SW480 (cell line): ENCODE measurements at regions not wholly inside any gene's neighbourhood (a gene's known extent, or its start where the extent isn't known, plus 50 kb on each side); places are given as distances from the start of the nearest gene placed in this dataset.
A peak's percentile ranks its signal among the peaks of the same experiment; 100 is the strongest.

Experiments
- DNase-seq: peaks from one replicate; pipeline ENCODE4 v3.0.0-alpha.2; 2016; ENCODE audit warnings: low spot score

- no peak for DNase-seq
These were observed 115.5 kb downstream of the PAPOLA start for GRCh38 chr14:96617635-96618034.

DNA sequence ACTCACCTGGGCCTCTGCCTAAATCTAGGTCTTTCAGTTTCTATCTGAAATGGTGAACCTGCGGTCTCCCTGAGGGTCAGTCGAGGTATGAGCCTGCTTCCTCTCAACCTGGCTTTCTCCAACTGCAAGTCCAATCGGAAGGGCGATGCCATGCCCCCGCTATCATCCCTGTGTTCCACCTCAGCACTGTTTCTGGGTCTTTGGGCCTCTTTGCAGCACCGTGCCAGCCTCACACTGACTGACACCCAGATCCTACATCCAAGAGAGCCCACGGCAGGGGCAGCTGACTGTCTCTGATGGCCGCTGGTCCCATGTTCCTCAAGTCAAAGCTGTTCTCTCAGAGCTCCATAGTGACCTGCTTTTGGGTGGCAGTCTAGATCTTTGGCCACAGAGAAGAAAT, 120.7 kb downstream of the PAPOLA start:
- no peak for DNase-seq

DNA sequence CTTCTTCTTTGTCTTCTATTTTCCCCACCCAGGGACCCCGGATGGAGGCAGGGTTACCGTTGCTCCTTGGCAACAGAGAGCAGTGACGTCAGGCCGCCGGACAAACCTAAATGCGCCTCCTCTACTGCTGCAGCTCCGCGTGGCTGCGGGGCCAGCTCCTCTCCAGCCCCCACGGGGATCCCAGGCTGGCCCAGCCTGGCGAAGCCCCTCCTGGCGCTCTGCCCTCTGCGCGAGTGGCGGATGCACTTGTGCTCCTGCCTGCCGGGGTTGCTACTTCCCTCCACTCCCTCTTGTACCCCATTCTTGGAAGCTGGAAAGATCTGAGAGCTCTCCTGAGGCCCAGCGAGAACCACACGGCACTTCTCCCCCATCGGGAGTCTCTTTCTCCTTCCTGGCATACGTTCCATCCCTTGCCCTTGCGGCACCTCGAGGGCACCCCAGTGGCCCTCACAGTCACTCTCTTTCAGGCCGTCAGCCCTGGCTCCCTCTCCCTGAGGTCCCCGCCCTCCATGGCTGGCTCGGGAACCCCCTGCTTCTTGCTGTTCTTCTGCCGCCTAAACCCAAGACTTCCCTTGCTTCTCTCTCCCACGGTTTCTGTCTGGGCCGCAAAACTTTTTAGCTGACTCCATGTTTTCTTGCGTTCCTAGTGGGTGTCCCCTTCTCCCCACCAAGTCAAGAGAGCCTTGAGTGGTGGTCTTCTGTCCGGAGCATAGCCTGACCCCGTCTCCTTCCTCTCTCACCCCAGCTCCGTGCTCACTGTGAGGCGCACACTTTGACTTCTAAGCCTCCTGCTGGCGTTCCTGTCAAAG, 121.7 kb downstream of the PAPOLA start:
- DNase-seq, result no peak

- DNase-seq, result no peak
These were observed 122.7 kb downstream of the PAPOLA start for GRCh38 chr14:96624661-96625425.

DNA sequence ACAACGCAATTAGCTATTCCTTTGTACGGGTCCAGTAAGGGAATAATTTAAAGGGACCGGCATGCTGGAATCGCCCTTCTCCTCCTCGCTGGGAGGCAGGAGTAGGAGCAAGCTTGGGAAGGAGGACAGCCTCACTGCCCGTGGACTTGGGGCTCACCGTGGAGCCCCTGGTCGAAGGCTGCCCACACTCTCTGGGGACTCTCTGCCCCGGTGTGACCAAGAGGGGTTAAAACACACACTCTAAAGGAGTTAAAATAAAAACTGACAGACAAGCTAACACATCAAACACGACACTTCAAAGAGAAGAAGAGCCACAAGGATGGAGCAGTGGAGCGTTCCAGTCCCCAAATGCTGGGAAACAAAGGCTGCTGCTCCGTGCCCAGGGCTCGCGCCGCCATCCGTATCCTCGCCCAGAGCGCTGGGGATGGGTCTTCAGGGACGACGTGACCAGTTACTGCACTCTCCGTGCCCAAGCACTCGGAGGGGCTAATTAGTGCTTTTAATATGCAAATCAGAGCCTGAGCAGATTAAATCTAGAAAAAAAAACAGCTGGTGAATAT, 123.3 kb downstream of the PAPOLA start:
- DNase-seq, result no peak

DNA sequence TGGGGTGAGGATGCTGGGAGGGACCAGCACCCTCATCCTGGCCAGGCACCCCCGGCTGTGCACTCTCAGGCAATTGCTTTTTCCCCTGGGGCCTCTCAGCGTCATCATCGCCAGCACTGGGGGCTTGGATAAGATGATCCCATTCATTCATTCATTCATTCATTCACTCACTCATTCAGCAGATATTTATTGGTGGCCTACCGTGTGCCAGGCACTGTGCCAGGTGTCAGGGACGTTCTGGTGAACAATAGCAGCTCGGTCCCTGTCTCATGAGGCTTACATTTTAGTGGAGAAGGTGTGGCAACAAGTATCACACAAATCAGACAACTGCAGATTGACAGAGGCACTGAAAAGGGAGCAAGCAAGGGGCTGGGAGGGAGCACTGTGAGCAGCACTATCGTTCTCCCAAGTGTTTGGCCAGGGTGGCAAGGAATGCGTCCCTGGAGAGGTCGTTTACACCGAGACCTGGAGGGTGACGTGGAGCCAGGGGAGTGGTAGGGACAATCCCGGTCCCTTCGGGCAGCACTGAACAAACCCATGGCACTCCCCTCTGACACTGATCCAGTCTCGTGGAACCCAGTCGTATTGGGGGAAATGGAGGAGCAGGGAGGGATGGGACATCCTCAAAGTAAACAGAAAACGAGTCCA, 124.1 kb downstream of the PAPOLA start:
- no peak for DNase-seq

DNA sequence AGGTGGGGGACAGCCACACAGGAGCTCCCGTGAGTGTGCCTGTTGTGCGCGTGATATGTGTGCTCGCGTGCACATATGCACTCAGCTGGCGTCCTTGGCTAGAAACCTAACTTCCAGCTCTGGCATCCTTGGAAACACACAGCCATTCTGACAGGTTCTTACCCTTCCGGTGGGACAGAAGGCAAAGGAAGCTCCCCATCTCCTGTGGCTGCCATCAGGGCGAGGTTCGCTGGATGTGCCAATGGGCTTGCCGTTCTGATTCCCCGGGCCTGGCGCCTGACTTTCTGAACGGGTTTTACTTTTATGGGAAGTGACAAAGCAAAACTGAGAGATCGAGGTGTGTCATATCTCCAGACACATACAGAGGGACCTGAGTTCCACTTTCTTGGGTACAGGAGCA, 124.7 kb downstream of the PAPOLA start:
- no peak for DNase-seq

GRCh38 chr14:96627386-96627785, 125.2 kb downstream of the PAPOLA start:
- DNase-seq, result no peak

DNA sequence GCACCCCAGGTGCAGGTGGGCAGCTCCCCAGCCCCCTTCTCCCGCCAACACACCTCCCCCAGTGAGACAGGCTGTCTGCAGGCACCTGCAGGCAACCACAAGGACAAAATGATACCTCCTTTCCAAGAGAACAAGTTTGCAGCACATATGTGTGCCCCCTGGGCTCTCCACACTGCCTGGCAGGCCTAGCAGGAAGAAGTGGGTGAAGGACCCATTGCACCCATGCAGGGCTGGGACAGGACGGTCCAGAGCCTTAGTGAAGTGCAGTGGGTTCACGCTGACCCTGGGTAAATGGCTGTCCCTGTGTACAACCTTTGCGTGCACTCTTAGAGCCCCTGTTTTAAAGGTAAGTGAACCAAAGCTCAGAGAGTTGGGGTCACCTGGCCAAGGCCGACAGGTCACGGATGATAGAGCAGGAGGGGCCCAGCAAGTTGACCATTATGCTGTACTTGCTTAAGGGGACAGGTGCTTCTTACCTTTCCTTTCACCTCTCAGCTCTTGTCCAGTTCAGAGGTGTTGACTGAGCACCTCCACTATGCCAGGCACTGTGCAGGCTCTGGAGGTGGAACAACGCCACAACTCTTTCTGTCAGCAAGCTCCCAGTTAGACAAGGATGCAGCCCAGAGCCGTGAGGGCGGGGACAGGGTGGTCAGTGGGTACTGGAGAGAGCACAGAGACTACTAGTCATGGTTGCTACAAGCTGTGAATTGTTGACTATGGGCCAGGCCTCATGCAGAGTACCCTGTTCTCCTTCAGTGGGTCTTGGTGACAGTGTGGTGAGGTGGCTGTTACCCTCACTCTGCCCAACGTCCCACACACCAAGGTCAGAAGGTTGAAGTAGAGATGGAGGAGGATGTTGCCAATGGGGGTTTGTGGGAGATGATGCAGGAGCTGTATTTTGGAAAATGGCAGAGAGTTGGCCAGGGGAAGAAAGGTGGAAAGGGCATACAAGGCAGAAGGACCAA, 125.9 kb downstream of the PAPOLA start:
- DNase-seq, result no peak

DNA sequence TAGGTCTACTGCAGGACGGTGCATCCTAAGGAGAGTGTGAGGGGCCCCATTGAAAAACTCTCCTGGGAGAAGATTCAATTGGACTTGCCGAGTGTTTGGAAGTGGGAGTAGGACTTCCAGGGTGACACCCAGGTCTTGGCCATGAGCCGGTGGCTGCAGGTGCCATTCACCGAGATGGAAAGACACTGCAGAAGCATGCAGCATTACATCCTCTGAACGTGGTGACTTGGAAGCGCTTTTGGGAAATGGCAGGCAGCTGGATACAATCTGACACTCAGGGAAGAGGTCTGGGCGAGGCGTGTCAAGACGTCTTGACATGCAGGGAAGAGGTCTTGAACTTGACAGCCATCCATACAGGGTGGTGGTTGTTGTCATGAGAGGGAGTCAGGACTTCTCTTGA, 126.9 kb downstream of the PAPOLA start:
- no peak for DNase-seq

- DNase-seq, result no peak
These were observed 127.5 kb downstream of the PAPOLA start for GRCh38 chr14:96629558-96630222.

- DNase-seq, result no peak
These were observed 128.1 kb downstream of the PAPOLA start for GRCh38 chr14:96630281-96630680.

GRCh38 chr14:96631030-96631429, 128.8 kb downstream of the PAPOLA start:
- no peak for DNase-seq

- peak; percentile 52 for DNase-seq
These were observed 129.6 kb downstream of the PAPOLA start for GRCh38 chr14:96631621-96632362.

DNA sequence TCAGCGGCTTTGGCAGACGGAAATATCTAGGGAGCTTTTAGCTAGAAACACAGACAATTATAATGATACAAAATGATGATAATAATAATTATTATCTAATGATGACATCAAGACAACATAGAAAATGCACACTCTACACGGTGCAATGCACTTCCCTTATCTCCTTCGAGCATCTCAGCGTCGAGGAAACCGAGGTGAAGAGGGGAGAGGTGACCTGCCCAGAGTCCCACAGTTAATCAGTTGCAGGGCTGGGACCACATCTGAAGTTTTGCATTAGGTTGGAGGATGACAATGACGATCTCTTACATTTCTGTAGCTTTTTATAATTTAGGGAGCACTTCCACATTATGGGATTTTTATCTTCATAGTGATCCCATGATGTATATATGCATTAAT, 130.2 kb downstream of the PAPOLA start:
- DNase-seq, result no peak

GRCh38 chr14:96633096-96633495, 130.9 kb downstream of the PAPOLA start:
- no peak for DNase-seq

- DNase-seq, result no peak
These were observed 132.3 kb downstream of the PAPOLA start for GRCh38 chr14:96634481-96634880.

GRCh38 chr14:96634896-96635295, 132.7 kb downstream of the PAPOLA start:
- no peak for DNase-seq

GRCh38 chr14:96635850-96636249, 133.7 kb downstream of the PAPOLA start:
- no peak for DNase-seq

GRCh38 chr14:96637521-96637920, 135.3 kb downstream of the PAPOLA start:
- DNase-seq, result no peak
